Lower lobe of right lung (tissue), 2 donors: ENCODE measurements at regions not wholly inside any gene's neighbourhood (a gene's known extent, or its start where the extent isn't known, plus 50 kb on each side); places are given as distances from the start of the nearest gene placed in this dataset.
"Not testable (repeated sequence)": the region's sequence is repeated elsewhere in the genome, so short reads cannot be mapped to it uniquely, and the experiment has no call there.

Experiments
- ATAC-seq, 2 donors: fragments of 200-7000 bp; cut with Tn5 transposase; one replicate each; pipeline ENCODE4 v1.9.1; 2020 to 2022; ENCODE audit warnings: mild to moderate bottlenecking in 2 of 2, moderate library complexity in 2 of 2
- DNase-seq: peaks from one replicate; pipeline ENCODE4 v3.0.0-alpha.2; 2020
- H3K27ac ChIP-seq: fragments of 200-600 bp; one replicate; pipeline ENCODE4 v1.8.0; 2022
- H3K27me3 ChIP-seq: fragments of 200-600 bp; one replicate; pipeline ENCODE4 v1.8.0; 2022; ENCODE audit warnings: low read depth
- H3K36me3 ChIP-seq: fragments of 200-600 bp; one replicate; pipeline ENCODE4 v1.8.0; 2022; ENCODE audit warnings: mild to moderate bottlenecking
- H3K4me1 ChIP-seq: fragments of 200-600 bp; one replicate; pipeline ENCODE4 v1.8.0; 2022
- H3K4me3 ChIP-seq: fragments of 200-600 bp; one replicate; pipeline ENCODE4 v1.8.0; 2022; ENCODE audit warnings: mild to moderate bottlenecking
- H3K9me3 ChIP-seq: fragments of 200-600 bp; one replicate; pipeline ENCODE4 v1.8.0; 2022
- intact Hi-C: fragments of 100-400 bp; cut with DNase I; formaldehyde crosslinking; loops from one replicate; pipeline ENCODE4 v1.11.0; 2022
- donor health status: DM: no; HTN: yes; CAD: no; lungs with severe emphysema.

DNA sequence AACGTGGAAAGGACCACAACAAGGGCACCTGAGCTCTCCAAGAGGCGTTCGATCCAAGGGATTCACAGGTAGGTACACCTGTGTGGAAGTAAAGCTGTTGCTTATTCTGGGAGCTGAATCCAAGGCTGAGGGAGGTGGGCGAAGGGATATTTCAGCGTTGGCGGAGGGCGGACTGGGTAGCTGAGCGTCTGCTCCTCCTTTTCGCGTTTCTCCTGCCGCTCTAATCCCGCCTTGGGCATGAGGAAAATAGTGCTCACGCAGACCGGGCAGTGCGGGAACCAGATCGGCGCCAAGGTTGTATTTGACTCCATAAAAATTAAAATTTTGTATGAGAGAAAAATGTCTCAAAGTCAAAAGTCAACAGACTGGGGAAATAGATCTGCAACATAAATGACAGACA, 3966.2 kb upstream of the OR11H1 start:
- H3K36me3 ChIP-seq, intact Hi-C loops, H3K27me3 ChIP-seq, H3K9me3 ChIP-seq, DNase-seq, ATAC-seq, H3K4me3 ChIP-seq, H3K27ac ChIP-seq, H3K4me1 ChIP-seq: not testable (repeated sequence)

DNA sequence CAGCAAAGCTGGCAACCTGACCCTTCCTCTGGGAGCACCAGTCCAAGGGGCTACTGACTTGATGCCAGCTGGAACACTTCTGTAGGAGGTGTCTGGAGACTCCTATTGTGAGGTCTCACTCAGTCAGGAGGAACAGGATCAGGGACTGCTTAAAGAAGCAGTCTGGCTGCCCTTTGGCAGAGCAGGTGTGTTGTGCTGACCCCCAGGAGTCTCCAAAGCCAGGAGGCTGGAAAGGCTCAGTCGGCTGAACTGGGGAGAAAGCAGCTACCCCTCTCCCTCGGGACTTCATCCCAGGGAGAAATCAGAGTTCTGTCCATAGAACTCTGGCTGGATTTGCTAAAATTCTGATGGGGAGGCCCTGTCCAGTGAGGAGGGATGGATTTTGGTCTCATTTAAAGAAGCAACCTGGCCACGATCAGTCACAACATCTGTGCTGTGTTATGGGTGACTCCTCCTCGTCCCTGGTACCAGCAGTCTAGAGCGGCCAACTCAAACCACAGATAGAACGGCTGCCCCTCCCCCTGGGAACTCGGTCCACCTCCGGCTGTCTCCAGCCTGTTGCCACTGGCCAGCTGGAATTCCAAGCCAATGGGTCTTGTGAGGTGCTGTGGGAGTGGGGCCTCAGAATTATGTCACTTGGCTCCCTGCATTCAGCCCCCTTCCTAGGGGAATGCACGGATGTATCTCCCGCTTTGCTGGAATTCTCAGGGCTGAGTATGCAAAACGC, 3959.0 kb upstream of the OR11H1 start:
- H3K36me3 ChIP-seq, H3K27ac ChIP-seq, H3K4me3 ChIP-seq, intact Hi-C loops, H3K4me1 ChIP-seq, ATAC-seq, DNase-seq, H3K27me3 ChIP-seq: not testable (repeated sequence)
- peaks cover 22% of the 10 kb centered on the region for H3K9me3 ChIP-seq

DNA sequence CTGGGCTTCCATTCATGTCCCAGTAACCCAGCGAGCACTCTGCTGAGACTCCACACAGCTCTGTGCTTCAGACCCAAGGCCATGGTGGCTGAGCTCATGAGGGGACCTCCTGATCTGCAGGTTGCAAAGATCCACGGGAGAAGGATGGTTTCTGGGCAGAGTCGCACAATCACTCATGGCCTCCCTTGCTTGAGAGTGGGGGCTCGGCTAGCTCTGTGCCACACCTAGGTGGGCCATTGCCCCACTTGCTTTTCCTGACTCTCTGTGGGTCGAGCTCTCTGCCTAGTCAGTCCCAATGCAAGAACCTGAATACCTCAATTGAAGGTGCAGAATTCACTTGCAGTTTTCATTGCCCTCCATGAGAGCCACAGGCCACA, 3958.4 kb upstream of the OR11H1 start:
- intact Hi-C loops, H3K4me1 ChIP-seq, H3K4me3 ChIP-seq, DNase-seq, H3K36me3 ChIP-seq, H3K27ac ChIP-seq, H3K27me3 ChIP-seq: not testable (repeated sequence)
- peak; percentile 40 to 74 for ATAC-seq
- peaks cover 24% of the 10 kb centered on the region for H3K9me3 ChIP-seq

DNA sequence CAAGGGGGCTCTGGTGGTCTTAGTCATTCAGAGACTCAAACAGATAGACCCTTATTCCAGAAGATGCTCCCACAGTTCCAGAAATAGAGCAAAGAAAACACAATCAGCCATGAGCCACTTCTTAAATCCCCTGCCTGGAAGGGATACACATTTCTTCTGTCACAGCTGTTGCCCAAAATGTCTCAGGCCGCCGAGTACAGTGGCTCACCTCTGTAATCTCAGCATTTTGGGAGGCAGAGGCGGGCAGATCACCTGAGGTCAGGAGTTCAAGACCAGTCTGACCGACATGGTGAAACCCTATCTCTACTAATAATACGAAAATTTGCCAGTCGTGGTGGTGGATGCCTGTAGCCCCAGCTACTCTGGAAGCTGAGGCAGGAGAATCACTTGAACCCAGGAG, 3954.8 kb upstream of the OR11H1 start:
- peaks cover 34% of the 10 kb centered on the region for H3K9me3 ChIP-seq
- H3K4me1 ChIP-seq, H3K36me3 ChIP-seq, H3K27ac ChIP-seq, H3K4me3 ChIP-seq, H3K27me3 ChIP-seq, intact Hi-C loops, ATAC-seq, DNase-seq: not testable (repeated sequence)

- H3K27ac ChIP-seq, H3K4me1 ChIP-seq, DNase-seq, intact Hi-C loops, H3K36me3 ChIP-seq, H3K27me3 ChIP-seq, H3K4me3 ChIP-seq: not testable (repeated sequence)
- ATAC-seq, result peak; percentile 47 to 63
- peaks cover 31% of the 10 kb centered on the region for H3K9me3 ChIP-seq
These were observed 3953.8 kb upstream of the OR11H1 start for GRCh38 chr22:11574231-11574630.

DNA sequence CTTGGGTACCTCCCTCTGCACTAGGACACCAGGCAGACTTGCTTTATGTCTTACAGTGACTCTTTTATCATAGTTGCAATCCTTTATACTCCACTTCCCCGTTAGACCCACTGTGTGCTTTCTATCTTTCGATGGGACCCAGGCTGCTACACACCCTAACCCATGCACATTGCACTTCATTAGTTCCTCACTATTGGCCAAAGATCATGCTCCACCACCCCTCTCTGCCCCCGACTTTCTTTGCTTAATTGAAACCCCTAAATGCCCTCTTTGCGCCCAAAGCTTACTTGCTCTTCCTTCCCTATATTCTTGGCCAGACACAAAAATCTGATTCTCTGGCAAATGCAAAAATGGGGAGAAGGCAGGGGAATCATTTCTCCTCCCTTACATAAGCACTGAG, 3953.3 kb upstream of the OR11H1 start:
- H3K4me3 ChIP-seq, ATAC-seq, intact Hi-C loops, H3K27ac ChIP-seq, H3K27me3 ChIP-seq, DNase-seq, H3K36me3 ChIP-seq, H3K4me1 ChIP-seq: not testable (repeated sequence)
- H3K9me3 ChIP-seq, result peaks cover 27% of the 10 kb centered on the region

DNA sequence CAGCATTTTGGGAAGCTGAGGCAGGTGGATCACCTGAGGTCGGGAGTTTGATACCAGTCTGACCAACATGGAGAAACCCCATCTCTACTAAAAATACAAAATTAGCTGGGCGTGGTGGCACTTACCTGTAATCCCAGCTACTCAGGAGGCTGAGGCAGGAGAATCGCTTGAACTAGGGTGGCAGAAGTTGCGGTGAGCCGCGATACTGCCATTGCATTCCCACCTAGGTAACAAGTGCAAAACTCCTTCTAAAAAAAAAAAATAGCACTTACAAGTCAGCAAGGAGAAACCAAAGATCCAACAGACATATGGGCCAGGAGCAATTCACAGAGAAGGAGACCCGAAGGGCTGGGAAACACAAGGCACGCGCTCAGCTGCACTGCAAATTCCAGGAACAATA, 3951.3 kb upstream of the OR11H1 start:
- ATAC-seq, intact Hi-C loops, DNase-seq, H3K36me3 ChIP-seq, H3K4me3 ChIP-seq, H3K27ac ChIP-seq, H3K4me1 ChIP-seq, H3K27me3 ChIP-seq: not testable (repeated sequence)
- peaks cover 33% of the 10 kb centered on the region for H3K9me3 ChIP-seq

DNA sequence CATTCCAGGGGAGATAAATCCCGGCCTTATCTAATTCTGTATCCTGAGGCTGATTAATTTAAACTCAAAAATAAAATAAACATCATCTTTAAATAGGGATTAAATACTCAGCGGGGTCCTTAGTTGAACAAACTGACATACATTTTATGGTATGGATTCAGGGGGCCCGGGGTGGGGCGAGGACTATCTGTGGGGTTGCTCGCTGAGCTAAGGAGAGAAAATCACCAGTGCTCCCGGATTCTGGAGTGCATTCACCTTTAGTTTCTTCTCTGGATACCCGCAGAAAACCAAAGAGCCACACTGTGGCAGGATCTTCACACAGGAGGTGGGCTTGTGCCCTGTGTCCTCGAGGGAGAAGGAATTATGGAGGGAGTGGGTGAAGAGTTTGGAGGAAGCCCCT, 3949.9 kb upstream of the OR11H1 start:
- H3K36me3 ChIP-seq, DNase-seq, H3K4me3 ChIP-seq, H3K27ac ChIP-seq, H3K27me3 ChIP-seq, H3K4me1 ChIP-seq, ATAC-seq, intact Hi-C loops: not testable (repeated sequence)
- H3K9me3 ChIP-seq, result peaks cover 32% of the 10 kb centered on the region

DNA sequence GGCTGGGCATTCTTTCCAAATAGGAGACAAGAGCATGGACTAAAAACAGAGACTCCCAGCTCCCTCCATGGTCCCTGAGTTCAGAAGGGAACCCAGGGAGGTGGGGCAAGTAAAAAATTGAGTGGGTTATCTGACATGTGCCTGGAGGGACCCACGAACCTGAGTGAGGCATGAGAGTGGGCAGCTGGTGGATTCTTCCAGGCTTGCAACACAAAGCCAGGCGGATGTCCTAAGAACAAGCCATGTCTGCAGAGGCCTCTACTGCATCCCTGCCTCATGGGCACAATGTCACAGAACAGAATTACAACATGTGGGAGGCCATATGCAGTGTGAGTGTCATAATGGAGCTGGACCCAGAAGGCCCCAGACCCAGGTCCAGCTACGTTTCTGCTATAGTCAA, 3949.4 kb upstream of the OR11H1 start:
- H3K4me3 ChIP-seq, DNase-seq, ATAC-seq, H3K27me3 ChIP-seq, H3K4me1 ChIP-seq, H3K27ac ChIP-seq, H3K36me3 ChIP-seq, intact Hi-C loops: not testable (repeated sequence)
- H3K9me3 ChIP-seq, result peaks cover 32% of the 10 kb centered on the region

DNA sequence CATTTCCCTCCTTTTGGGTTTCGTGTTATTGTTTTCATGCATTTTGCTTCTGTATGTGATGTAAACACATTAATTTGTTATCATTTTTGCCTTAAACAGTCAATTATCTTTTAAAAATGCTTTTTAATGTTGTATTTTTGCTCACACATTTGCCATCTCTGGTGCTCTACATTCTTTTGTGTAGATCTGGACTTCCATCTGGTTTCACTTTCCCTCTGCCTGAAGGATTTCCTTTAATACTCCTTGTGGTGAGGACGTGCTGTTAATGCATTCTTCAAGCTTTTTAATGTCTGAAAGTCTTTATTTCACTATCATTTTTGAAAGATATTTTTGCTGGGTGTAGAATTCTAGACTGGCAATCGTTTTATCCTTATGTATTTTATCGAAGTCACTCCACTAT, 3945.9 kb upstream of the OR11H1 start:
- ATAC-seq, result peak; percentile 51 to 61
- intact Hi-C loops, H3K36me3 ChIP-seq, DNase-seq, H3K27me3 ChIP-seq, H3K4me1 ChIP-seq, H3K27ac ChIP-seq, H3K4me3 ChIP-seq: not testable (repeated sequence)
- peaks cover 31% of the 10 kb centered on the region for H3K9me3 ChIP-seq

DNA sequence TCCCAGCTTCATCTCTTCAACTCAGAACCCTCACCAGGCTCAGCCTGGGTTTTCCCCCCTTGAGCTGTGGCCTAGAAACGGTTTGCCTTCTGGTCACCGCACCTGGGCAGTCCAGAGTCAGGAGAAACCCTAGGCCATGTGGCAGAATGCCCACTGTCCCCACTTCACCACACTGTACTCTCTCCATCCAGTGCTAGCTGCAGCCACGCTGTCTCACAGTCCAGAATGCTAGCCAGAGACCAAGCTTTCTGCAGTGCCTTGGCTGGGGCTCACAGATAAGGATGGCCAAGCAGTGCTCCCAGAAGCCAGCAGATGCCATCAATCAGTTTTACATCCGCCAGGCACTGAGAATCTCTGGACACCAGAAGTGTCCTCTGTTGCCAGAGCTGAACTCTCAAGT, 3943.8 kb upstream of the OR11H1 start:
- ATAC-seq, DNase-seq, H3K27ac ChIP-seq, H3K4me3 ChIP-seq, H3K36me3 ChIP-seq, H3K27me3 ChIP-seq, intact Hi-C loops, H3K4me1 ChIP-seq: not testable (repeated sequence)
- peaks cover 27% of the 10 kb centered on the region for H3K9me3 ChIP-seq

DNA sequence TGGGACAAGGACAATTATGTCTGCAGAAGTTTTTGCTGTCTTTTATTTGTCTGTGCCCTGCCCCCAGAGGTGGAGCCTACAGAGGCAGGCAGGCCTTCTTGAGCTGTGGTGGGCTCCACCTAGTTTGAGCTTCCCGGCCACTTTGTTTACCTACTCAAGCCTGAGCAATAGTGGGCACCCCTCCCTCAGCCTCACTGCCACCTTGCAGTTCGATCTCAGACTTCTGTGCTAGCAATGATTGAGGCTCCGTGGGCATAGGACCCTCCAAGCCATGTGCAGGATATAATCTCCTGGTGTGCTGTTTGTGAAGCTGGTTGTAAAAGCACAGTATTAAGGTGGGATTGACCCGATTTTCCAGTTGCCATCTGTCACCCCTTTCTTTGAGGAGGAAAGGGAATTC, 3933.4 kb upstream of the OR11H1 start:
- H3K36me3 ChIP-seq, ATAC-seq, H3K4me3 ChIP-seq, H3K4me1 ChIP-seq, DNase-seq, H3K27me3 ChIP-seq, H3K27ac ChIP-seq, intact Hi-C loops: not testable (repeated sequence)
- peaks cover 38% of the 10 kb centered on the region for H3K9me3 ChIP-seq

DNA sequence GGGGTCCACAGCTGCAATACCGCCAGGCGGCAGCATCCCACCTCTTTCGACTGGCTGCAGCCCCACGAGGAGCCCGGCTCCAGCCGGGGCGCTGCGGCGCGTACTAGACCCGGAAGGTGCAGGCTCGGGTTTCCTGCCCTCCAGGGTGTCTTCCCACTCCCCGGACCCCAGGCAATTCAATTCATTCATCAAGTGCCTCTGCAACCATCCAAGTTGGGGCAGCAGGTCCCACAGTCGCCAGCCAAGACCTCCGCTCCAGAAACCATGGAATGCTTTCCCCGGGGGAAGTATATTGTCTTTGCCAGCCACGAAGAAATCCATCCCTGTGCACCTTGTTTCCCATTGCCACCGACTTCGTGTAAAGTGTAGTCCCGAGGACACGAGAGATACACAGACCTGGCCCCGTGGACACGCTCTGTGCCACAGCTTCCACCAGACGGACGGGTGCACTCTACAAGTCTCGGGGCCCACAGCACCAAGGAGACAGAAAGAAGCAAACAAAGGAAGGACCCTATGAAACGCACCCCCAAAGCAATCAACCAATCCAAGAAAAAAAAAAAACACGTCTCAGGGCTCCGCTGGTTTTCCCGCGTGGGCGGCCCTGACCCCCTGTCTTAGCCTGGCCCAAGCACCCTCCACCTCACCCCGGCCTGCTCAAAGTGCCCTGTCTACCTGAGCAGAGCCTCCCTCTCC, 3930.2 kb upstream of the OR11H1 start:
- peaks cover 46% of the 10 kb centered on the region for H3K9me3 ChIP-seq

More for the DNA sequence above, 3930.2 kb upstream of the OR11H1 start:
- H3K27me3 ChIP-seq, H3K27ac ChIP-seq, H3K4me1 ChIP-seq, H3K36me3 ChIP-seq, ATAC-seq, intact Hi-C loops, H3K4me3 ChIP-seq, DNase-seq: not testable (repeated sequence)
